ENCODE measurements at regions not wholly inside any gene's neighbourhood (a gene's known extent, or its start where the extent isn't known, plus 50 kb on each side); places are given as distances from the start of the nearest gene placed in this dataset.

DNA sequence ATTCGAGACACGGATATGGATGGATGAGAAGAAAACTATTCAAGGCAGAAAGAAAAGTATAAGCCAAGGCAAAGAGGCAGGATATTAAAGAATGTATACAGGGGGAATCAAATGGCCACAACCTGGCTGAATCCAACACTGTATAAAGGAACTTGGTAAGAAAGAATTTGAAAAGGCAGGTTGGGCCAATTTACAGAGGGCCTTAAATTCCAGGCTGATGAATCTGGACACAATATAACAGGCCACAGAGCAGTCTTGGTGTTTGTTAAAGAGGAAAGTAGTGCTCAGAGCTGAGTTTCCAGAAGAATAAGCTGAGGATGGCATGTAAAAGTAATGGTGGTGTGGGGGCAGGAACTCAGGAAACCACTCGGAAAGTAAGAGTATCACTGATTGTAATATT lies 72.3 kb upstream of the POU2AF2 start:
- H3K36me3 ChIP-seq (ENCODE audit: control insufficient read depth in 1 of 2, insufficient read depth in 2 of 2, low read length in 2 of 2), result no peaks in the 10 kb centered on the region
- no peaks in the 10 kb centered on the region for H3K9me3 ChIP-seq (ENCODE audit: control insufficient read depth in 1 of 2, low read length in 2 of 2)
- no peaks in the 10 kb centered on the region for H3K4me1 ChIP-seq (ENCODE audit: control insufficient read depth in 1 of 2, insufficient read depth in 2 of 2, low read length in 2 of 2)
- no peak overlapping the region for H3K27ac ChIP-seq (ENCODE audit: low read depth, low read length)
- H3K4me3 ChIP-seq (ENCODE audit: low read depth in 1 of 2, low read length in 2 of 2), result no peak overlapping the region
- no peak overlapping the region for H3K9ac ChIP-seq (ENCODE audit: low read depth in 1 of 2, low read length in 2 of 2)
- H3K27me3 ChIP-seq (ENCODE audit: control insufficient read depth in 1 of 2, insufficient read depth in 2 of 2, low read length in 2 of 2), result no peaks in the 10 kb centered on the region

- Histone ChIP-seq H3K9me3 (ENCODE audit: control insufficient read depth in 1 of 2, low read length in 2 of 2) (no peaks in the 10 kb centered on the region), H3K27me3 (ENCODE audit: control insufficient read depth in 1 of 2, insufficient read depth in 2 of 2, low read length in 2 of 2) (no peaks in the 10 kb centered on the region), H3K4me3 (ENCODE audit: low read depth in 1 of 2, low read length in 2 of 2) (no peak overlapping the region), H3K27ac (ENCODE audit: low read depth, low read length) (no peak overlapping the region), H3K4me1 (ENCODE audit: control insufficient read depth in 1 of 2, insufficient read depth in 2 of 2, low read length in 2 of 2) (no peaks in the 10 kb centered on the region), H3K36me3 (ENCODE audit: control insufficient read depth in 1 of 2, insufficient read depth in 2 of 2, low read length in 2 of 2) (no peaks in the 10 kb centered on the region), H3K9ac (ENCODE audit: low read depth in 1 of 2, low read length in 2 of 2) (no peak overlapping the region)
These were observed 73.1 kb upstream of the POU2AF2 start for GRCh38 chr11:111172321-111172862.

- H3K9me3 ChIP-seq (ENCODE audit: control insufficient read depth in 1 of 2, low read length in 2 of 2), result no peaks in the 10 kb centered on the region
- no peaks in the 10 kb centered on the region for H3K36me3 ChIP-seq (ENCODE audit: control insufficient read depth in 1 of 2, insufficient read depth in 2 of 2, low read length in 2 of 2)
- no peak overlapping the region for H3K27ac ChIP-seq (ENCODE audit: low read depth, low read length)
- peaks cover 0 to 2% of the 10 kb centered on the region in 2 donors for H3K27me3 ChIP-seq (ENCODE audit: control insufficient read depth in 1 of 2, insufficient read depth in 2 of 2, low read length in 2 of 2)
- H3K4me1 ChIP-seq (ENCODE audit: control insufficient read depth in 1 of 2, insufficient read depth in 2 of 2, low read length in 2 of 2), result no peaks in the 10 kb centered on the region
- H3K4me3 ChIP-seq (ENCODE audit: low read depth in 1 of 2, low read length in 2 of 2), result no peak overlapping the region
- H3K9ac ChIP-seq (ENCODE audit: low read depth in 1 of 2, low read length in 2 of 2), result no peak overlapping the region
These were observed 74.7 kb upstream of the POU2AF2 start for GRCh38 chr11:111170761-111171379.

DNA sequence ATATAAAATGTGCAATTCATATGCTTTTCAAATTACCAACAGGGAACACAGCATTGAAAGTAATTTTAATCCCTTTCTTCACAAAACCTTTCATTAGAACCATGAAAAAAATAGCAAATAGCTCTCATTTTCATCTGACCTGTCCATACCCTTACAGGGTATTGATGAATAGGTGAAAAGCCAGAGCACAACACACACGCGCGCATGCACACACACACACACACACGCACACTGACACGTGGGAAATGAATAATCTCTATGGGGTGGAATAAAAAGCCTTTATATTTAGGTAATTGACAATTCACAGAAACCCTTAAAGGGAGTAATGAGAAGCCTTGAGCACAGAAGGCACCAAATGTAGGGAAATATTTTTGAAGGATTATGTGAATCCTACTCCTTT lies 76.2 kb upstream of the POU2AF2 start:
- H3K27ac ChIP-seq (ENCODE audit: low read depth, low read length), result no peak overlapping the region
- no peaks in the 10 kb centered on the region for H3K36me3 ChIP-seq (ENCODE audit: control insufficient read depth in 1 of 2, insufficient read depth in 2 of 2, low read length in 2 of 2)
- no peak overlapping the region for H3K9ac ChIP-seq (ENCODE audit: low read depth in 1 of 2, low read length in 2 of 2)
- H3K27me3 ChIP-seq (ENCODE audit: control insufficient read depth in 1 of 2, insufficient read depth in 2 of 2, low read length in 2 of 2), result peaks cover 0 to 2% of the 10 kb centered on the region in 2 donors
- H3K9me3 ChIP-seq (ENCODE audit: control insufficient read depth in 1 of 2, low read length in 2 of 2), result no peaks in the 10 kb centered on the region
- H3K4me3 ChIP-seq (ENCODE audit: low read depth in 1 of 2, low read length in 2 of 2), result no peak overlapping the region
- H3K4me1 ChIP-seq (ENCODE audit: control insufficient read depth in 1 of 2, insufficient read depth in 2 of 2, low read length in 2 of 2), result no peaks in the 10 kb centered on the region

GRCh38 chr11:111168871-111169270 lies 76.7 kb upstream of the POU2AF2 start:
- no peaks in the 10 kb centered on the region for H3K4me1 ChIP-seq (ENCODE audit: control insufficient read depth in 1 of 2, insufficient read depth in 2 of 2, low read length in 2 of 2)
- no peak overlapping the region for H3K9ac ChIP-seq (ENCODE audit: low read depth in 1 of 2, low read length in 2 of 2)
- no peak overlapping the region for H3K27ac ChIP-seq (ENCODE audit: low read depth, low read length)
- H3K9me3 ChIP-seq (ENCODE audit: control insufficient read depth in 1 of 2, low read length in 2 of 2), result no peaks in the 10 kb centered on the region
- H3K36me3 ChIP-seq (ENCODE audit: control insufficient read depth in 1 of 2, insufficient read depth in 2 of 2, low read length in 2 of 2), result no peaks in the 10 kb centered on the region
- no peak overlapping the region for H3K4me3 ChIP-seq (ENCODE audit: low read depth in 1 of 2, low read length in 2 of 2)
- H3K27me3 ChIP-seq (ENCODE audit: control insufficient read depth in 1 of 2, insufficient read depth in 2 of 2, low read length in 2 of 2), result peaks cover 0 to 2% of the 10 kb centered on the region in 2 donors

- H3K4me3 ChIP-seq (ENCODE audit: low read depth in 1 of 2, low read length in 2 of 2), result no peak overlapping the region
- no peak overlapping the region for H3K9ac ChIP-seq (ENCODE audit: low read depth in 1 of 2, low read length in 2 of 2)
- no peaks in the 10 kb centered on the region for H3K9me3 ChIP-seq (ENCODE audit: control insufficient read depth in 1 of 2, low read length in 2 of 2)
- H3K4me1 ChIP-seq (ENCODE audit: control insufficient read depth in 1 of 2, insufficient read depth in 2 of 2, low read length in 2 of 2), result no peaks in the 10 kb centered on the region
- no peak overlapping the region for H3K27ac ChIP-seq (ENCODE audit: low read depth, low read length)
- H3K27me3 ChIP-seq (ENCODE audit: control insufficient read depth in 1 of 2, insufficient read depth in 2 of 2, low read length in 2 of 2), result peaks cover 0 to 2% of the 10 kb centered on the region in 2 donors
- H3K36me3 ChIP-seq (ENCODE audit: control insufficient read depth in 1 of 2, insufficient read depth in 2 of 2, low read length in 2 of 2), result no peaks in the 10 kb centered on the region
These were observed 77.9 kb upstream of the POU2AF2 start for GRCh38 chr11:111167666-111168065.

DNA sequence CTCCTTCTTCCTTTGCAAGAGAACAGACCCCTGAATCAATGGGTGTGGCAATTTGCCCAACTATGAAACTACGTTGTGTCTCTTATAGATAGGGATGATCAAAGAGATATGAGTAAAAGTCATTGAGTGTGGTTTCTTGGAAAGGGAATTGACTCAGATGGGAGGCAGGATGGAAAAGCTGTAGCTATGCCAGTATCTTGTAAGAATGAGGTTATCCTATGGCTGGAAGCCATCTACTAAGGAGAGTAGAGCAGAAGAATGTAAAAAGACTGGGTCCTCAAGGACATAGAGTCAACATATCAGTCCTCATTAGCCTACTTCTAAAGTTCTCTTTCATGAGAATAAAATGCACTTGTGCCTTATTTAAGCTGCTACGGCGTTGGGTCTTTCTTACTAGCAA lies 78.9 kb upstream of the POU2AF2 start:
- no peaks in the 10 kb centered on the region for H3K36me3 ChIP-seq (ENCODE audit: control insufficient read depth in 1 of 2, insufficient read depth in 2 of 2, low read length in 2 of 2)
- H3K9me3 ChIP-seq (ENCODE audit: control insufficient read depth in 1 of 2, low read length in 2 of 2), result no peaks in the 10 kb centered on the region

GRCh38 chr11:111162305-111162704 lies 83.2 kb upstream of the POU2AF2 start:
- Histone ChIP-seq H3K27ac (ENCODE audit: low read depth, low read length) (no peak overlapping the region), H3K27me3 (ENCODE audit: control insufficient read depth in 1 of 2, insufficient read depth in 2 of 2, low read length in 2 of 2) (peaks cover 0 to 2% of the 10 kb centered on the region in 2 donors), H3K36me3 (ENCODE audit: control insufficient read depth in 1 of 2, insufficient read depth in 2 of 2, low read length in 2 of 2) (no peaks in the 10 kb centered on the region), H3K4me1 (ENCODE audit: control insufficient read depth in 1 of 2, insufficient read depth in 2 of 2, low read length in 2 of 2) (no peaks in the 10 kb centered on the region), H3K9me3 (ENCODE audit: control insufficient read depth in 1 of 2, low read length in 2 of 2) (no peaks in the 10 kb centered on the region), H3K9ac (ENCODE audit: low read depth in 1 of 2, low read length in 2 of 2) (no peak overlapping the region), H3K4me3 (ENCODE audit: low read depth in 1 of 2, low read length in 2 of 2) (no peak overlapping the region)

More for the DNA sequence above, 78.9 kb upstream of the POU2AF2 start:
- H3K9ac ChIP-seq (ENCODE audit: low read depth in 1 of 2, low read length in 2 of 2), result no peak overlapping the region
- H3K27me3 ChIP-seq (ENCODE audit: control insufficient read depth in 1 of 2, insufficient read depth in 2 of 2, low read length in 2 of 2), result peaks cover 0 to 2% of the 10 kb centered on the region in 2 donors
- H3K4me3 ChIP-seq (ENCODE audit: low read depth in 1 of 2, low read length in 2 of 2), result no peak overlapping the region
- no peaks in the 10 kb centered on the region for H3K4me1 ChIP-seq (ENCODE audit: control insufficient read depth in 1 of 2, insufficient read depth in 2 of 2, low read length in 2 of 2)
- no peak overlapping the region for H3K27ac ChIP-seq (ENCODE audit: low read depth, low read length)

GRCh38 chr11:111157571-111157970 lies 88.0 kb upstream of the POU2AF2 start:
- no peak overlapping the region for H3K4me3 ChIP-seq (ENCODE audit: low read depth in 1 of 2, low read length in 2 of 2)
- no peaks in the 10 kb centered on the region for H3K27me3 ChIP-seq (ENCODE audit: control insufficient read depth in 1 of 2, insufficient read depth in 2 of 2, low read length in 2 of 2)
- no peaks in the 10 kb centered on the region for H3K36me3 ChIP-seq (ENCODE audit: control insufficient read depth in 1 of 2, insufficient read depth in 2 of 2, low read length in 2 of 2)
- H3K4me1 ChIP-seq (ENCODE audit: control insufficient read depth in 1 of 2, insufficient read depth in 2 of 2, low read length in 2 of 2), result no peaks in the 10 kb centered on the region
- no peak overlapping the region for H3K27ac ChIP-seq (ENCODE audit: low read depth, low read length)
- H3K9ac ChIP-seq (ENCODE audit: low read depth in 1 of 2, low read length in 2 of 2), result no peak overlapping the region
- no peaks in the 10 kb centered on the region for H3K9me3 ChIP-seq (ENCODE audit: control insufficient read depth in 1 of 2, low read length in 2 of 2)

GRCh38 chr11:111155021-111155420 lies 90.5 kb upstream of the POU2AF2 start:
- H3K27ac ChIP-seq (ENCODE audit: low read depth, low read length), result no peak overlapping the region

More at GRCh38 chr11:111155021-111155420, 90.5 kb upstream of the POU2AF2 start:
- Histone ChIP-seq H3K36me3 (ENCODE audit: control insufficient read depth in 1 of 2, insufficient read depth in 2 of 2, low read length in 2 of 2) (no peaks in the 10 kb centered on the region), H3K4me3 (ENCODE audit: low read depth in 1 of 2, low read length in 2 of 2) (no peak overlapping the region), H3K27me3 (ENCODE audit: control insufficient read depth in 1 of 2, insufficient read depth in 2 of 2, low read length in 2 of 2) (no peaks in the 10 kb centered on the region), H3K9me3 (ENCODE audit: control insufficient read depth in 1 of 2, low read length in 2 of 2) (no peaks in the 10 kb centered on the region), H3K9ac (ENCODE audit: low read depth in 1 of 2, low read length in 2 of 2) (no peak overlapping the region), H3K4me1 (ENCODE audit: control insufficient read depth in 1 of 2, insufficient read depth in 2 of 2, low read length in 2 of 2) (no peaks in the 10 kb centered on the region)
